ENCODE measurements at regions not wholly inside any gene's neighbourhood (a gene's known extent, or its start where the extent isn't known, plus 50 kb on each side); places are given as distances from the start of the nearest gene placed in this dataset.

DNA sequence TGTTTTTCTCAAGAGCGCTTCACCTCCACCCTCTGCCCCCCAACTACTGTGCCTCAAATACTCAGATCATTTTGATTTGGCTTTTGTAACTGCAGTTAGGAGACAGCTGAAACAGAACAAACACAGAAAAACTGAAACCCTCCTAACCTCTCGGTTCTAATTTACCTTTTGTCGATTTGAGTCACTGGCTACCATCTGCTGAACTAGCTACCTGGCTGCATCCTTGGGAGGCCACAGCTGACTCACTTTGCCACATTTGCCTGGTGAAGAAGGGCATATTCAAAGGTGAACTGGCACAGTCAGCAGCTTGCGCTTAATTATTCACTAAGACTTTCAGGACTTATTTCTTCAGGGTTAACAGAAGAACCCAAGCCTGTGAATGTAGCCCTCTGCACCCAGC lies 117.7 kb downstream of the FOXB1 start:
- H3K4me2 ChIP-seq (ENCODE audit: low read length), result no peak overlapping the region
- H2AFZ ChIP-seq (ENCODE audit: low read depth, low read length), result no peak overlapping the region

DNA sequence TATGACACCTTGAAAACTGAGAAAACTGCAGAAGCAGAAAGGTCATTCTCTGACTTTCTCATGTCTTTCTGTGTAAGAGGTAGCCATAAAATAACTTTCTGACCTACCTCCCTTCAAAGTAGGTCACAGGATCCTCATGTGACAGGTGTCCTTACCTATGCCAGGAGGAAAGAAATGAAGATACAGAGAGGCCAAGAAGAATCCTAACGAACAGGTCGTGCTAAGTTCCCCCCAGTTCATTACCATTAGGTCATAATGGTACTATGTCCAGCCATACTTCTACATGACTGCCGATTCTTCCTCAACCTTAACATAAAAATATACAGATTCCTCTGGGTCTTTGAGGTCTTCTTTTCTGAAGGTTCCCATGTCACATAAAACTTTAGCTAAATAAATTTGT lies 118.6 kb downstream of the FOXB1 start:
- Histone ChIP-seq H3K27ac (ENCODE audit: low read length) (no peak overlapping the region), H3K79me2 (replicated peaks; ENCODE audit: insufficient read depth, low read length) (no peaks in the 10 kb centered on the region), H3K27me3 (ENCODE audit: insufficient read depth, low read depth, low read length) (peaks cover 31% of the 10 kb centered on the region), H3K36me3 (ENCODE audit: insufficient read depth, low read length) (no peaks in the 10 kb centered on the region), H3K9me3 (ENCODE audit: low read length) (no peaks in the 10 kb centered on the region), H3K4me2 (ENCODE audit: low read length) (no peak overlapping the region), H3K4me3 (ENCODE audit: low read length) (no peak overlapping the region), H3K9ac (ENCODE audit: low read length) (no peak overlapping the region), H2AFZ (ENCODE audit: low read depth, low read length) (no peak overlapping the region), H3F3A (ENCODE audit: insufficient read depth, low read length, poor library complexity, severe bottlenecking) (no peaks in the 10 kb centered on the region), H4K20me1 (ENCODE audit: insufficient read depth) (no peaks in the 10 kb centered on the region), H3K9me2 (ENCODE audit: insufficient read depth, low read length) (no peaks in the 10 kb centered on the region)
- TF ChIP-seq MXI1 (conservative IDR thresholded peaks at IDR 0.05; ENCODE audit: poor library complexity, severe bottlenecking) (no peak), EZH2 (IDR thresholded peaks at IDR 0.05; ENCODE audit: borderline replicate concordance, insufficient read depth, low read length, poor library complexity, severe bottlenecking) (no peak), POLR2AphosphoS5 (IDR thresholded peaks at IDR 0.05) (no peak), TAF1 (IDR thresholded peaks at IDR 0.05; ENCODE audit: low read depth) (no peak)

More for the DNA sequence above, 117.7 kb downstream of the FOXB1 start:
- Histone ChIP-seq H3K9ac (ENCODE audit: low read length) (no peak overlapping the region), H3K79me2 (replicated peaks; ENCODE audit: insufficient read depth, low read length) (no peaks in the 10 kb centered on the region), H4K20me1 (ENCODE audit: insufficient read depth) (no peaks in the 10 kb centered on the region), H3K27me3 (ENCODE audit: insufficient read depth, low read depth, low read length) (peaks cover 32% of the 10 kb centered on the region), H3K36me3 (ENCODE audit: insufficient read depth, low read length) (no peaks in the 10 kb centered on the region), H3K9me2 (ENCODE audit: insufficient read depth, low read length) (no peaks in the 10 kb centered on the region), H3F3A (ENCODE audit: insufficient read depth, low read length, poor library complexity, severe bottlenecking) (no peaks in the 10 kb centered on the region), H3K4me3 (ENCODE audit: low read length) (no peak overlapping the region), H3K9me3 (ENCODE audit: low read length) (no peaks in the 10 kb centered on the region), H3K27ac (ENCODE audit: low read length) (no peak overlapping the region)
- TF ChIP-seq RAD21 (conservative IDR thresholded peaks at IDR 0.05), result no peak
- no peak for TF ChIP-seq EZH2 (IDR thresholded peaks at IDR 0.05; ENCODE audit: borderline replicate concordance, insufficient read depth, low read length, poor library complexity, severe bottlenecking)
- TF ChIP-seq EP300 (conservative IDR thresholded peaks at IDR 0.05; ENCODE audit: poor library complexity, severe bottlenecking), result no peak
- no peak for TF ChIP-seq TAF1 (IDR thresholded peaks at IDR 0.05; ENCODE audit: low read depth)
- no peak for TF ChIP-seq CTCF (IDR thresholded peaks at IDR 0.05; ENCODE audit: poor library complexity, severe bottlenecking)
- no peak for TF ChIP-seq POLR2AphosphoS5 (IDR thresholded peaks at IDR 0.05)
- no peak for TF ChIP-seq SMC3 (conservative IDR thresholded peaks at IDR 0.05; ENCODE audit: poor library complexity)
- no peak for TF ChIP-seq MXI1 (conservative IDR thresholded peaks at IDR 0.05; ENCODE audit: poor library complexity, severe bottlenecking)
- TF ChIP-seq, protein P1, sequence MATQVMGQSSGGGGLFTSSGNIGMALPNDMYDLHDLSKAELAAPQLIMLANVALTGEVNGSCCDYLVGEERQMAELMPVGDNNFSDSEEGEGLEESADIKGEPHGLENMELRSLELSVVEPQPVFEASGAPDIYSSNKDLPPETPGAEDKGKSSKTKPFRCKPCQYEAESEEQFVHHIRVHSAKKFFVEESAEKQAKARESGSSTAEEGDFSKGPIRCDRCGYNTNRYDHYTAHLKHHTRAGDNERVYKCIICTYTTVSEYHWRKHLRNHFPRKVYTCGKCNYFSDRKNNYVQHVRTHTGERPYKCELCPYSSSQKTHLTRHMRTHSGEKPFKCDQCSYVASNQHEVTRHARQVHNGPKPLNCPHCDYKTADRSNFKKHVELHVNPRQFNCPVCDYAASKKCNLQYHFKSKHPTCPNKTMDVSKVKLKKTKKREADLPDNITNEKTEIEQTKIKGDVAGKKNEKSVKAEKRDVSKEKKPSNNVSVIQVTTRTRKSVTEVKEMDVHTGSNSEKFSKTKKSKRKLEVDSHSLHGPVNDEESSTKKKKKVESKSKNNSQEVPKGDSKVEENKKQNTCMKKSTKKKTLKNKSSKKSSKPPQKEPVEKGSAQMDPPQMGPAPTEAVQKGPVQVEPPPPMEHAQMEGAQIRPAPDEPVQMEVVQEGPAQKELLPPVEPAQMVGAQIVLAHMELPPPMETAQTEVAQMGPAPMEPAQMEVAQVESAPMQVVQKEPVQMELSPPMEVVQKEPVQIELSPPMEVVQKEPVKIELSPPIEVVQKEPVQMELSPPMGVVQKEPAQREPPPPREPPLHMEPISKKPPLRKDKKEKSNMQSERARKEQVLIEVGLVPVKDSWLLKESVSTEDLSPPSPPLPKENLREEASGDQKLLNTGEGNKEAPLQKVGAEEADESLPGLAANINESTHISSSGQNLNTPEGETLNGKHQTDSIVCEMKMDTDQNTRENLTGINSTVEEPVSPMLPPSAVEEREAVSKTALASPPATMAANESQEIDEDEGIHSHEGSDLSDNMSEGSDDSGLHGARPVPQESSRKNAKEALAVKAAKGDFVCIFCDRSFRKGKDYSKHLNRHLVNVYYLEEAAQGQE (IDR thresholded peaks at IDR 0.05; ENCODE audit: borderline replicate concordance), result no peak

Measured in neural cell (in vitro differentiated cells).